ENCODE measurements at regions not wholly inside any gene's neighbourhood (a gene's known extent, or its start where the extent isn't known, plus 50 kb on each side); places are given as distances from the start of the nearest gene placed in this dataset.

DNA sequence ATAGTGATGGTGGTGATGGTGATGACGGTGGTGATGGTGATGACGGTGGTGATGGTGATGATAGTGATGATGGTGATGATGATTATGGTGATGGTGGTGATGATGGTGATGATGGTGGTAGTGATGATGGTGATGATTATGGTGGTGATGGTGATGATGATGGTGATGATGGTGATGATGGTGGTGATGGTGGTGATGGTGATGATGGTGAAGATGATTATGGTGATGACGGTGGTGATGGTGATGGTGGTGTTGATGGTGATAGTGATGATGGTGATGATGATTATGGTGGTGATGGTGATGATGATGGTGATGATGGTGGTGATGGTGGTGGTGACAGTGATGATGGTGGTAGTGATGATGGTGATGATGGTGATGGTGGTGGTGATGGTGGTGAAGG, 149.2 kb upstream of the IRX1 start:
- TF ChIP-seq POLR2A (IDR thresholded peaks at IDR 0.05) (no peak), CTCF (IDR thresholded peaks at IDR 0.05) (no peak)

Data from thyroid gland (tissue), 4 donors.